Endothelial cell of umbilical vein (primary cell): ENCODE measurements at regions not wholly inside any gene's neighbourhood (a gene's known extent, or its start where the extent isn't known, plus 50 kb on each side); places are given as distances from the start of the nearest gene placed in this dataset.

Source experiments
- BruUV-seq: library from RNA; stranded (reverse); fragments of 400-500 nt; replicated peaks from 2 replicates; lab custom pipeline; 2021; lab: Mats Ljungman, UMichigan
- CTCF ChIA-PET: fragments of 300-600, 350-600 bp; sonication (Branson Sonifier 250); formaldehyde crosslinking; loops from one replicate; lab custom pipeline; 2021; ENCODE audit warnings: antibody characterized with exemption, inconsistent platforms; lab: Charles Lee
- POLR2A ChIA-PET: fragments of 300-600, 350-600 bp; sonication (Branson Sonifier 250); formaldehyde crosslinking; loops from one replicate; lab custom pipeline; 2021; ENCODE audit warnings: antibody characterized with exemption, inconsistent platforms; lab: Charles Lee
- DNase-seq: peaks from one replicate; pipeline ENCODE4 v3.0.0-alpha.2; 2011; ENCODE audit warnings: low read depth, low spot score
- FAIRE-seq: peaks from 2 replicates; lab custom pipeline; 2011; peaks lifted over from hg19 to GRCh38; lab: Jason Lieb, UNC
- H2AFZ ChIP-seq: 2 replicates; pipeline ENCODE4 v1.6.0; 2012; ENCODE audit warnings: low read depth, low read length, control low read depth, inconsistent platforms
- H3K27ac ChIP-seq: 2 replicates; pipeline ENCODE4 v1.5.1; 2011; ENCODE audit warnings: low read depth, mild to moderate bottlenecking, control low read depth, low read length, moderate library complexity; ENCODE audit not compliant: insufficient read depth
- H3K27me3 ChIP-seq, 2 experiments: 2 replicates each; pipeline versions ENCODE4 v1.6.0 to v1.6.1; 2011; ENCODE audit warnings: low read length in 2 of 2, mixed read lengths in 1 of 2; ENCODE audit not compliant: control insufficient read depth in 2 of 2, insufficient read depth in 2 of 2
- H3K36me3 ChIP-seq, 2 experiments: 2 replicates in 1 of 2; 3 replicates in 1 of 2; pipeline ENCODE4 v1.5.1; 2011; ENCODE audit warnings: low read length in 2 of 2, mild to moderate bottlenecking in 1 of 2, moderate library complexity in 1 of 2; ENCODE audit not compliant: control insufficient read depth in 2 of 2, insufficient read depth in 2 of 2; ENCODE audit errors: extremely low read depth in 1 of 2
- H3K4me1 ChIP-seq: 3 replicates; pipeline ENCODE4 v1.5.1; 2011; ENCODE audit warnings: mild to moderate bottlenecking, low read length; ENCODE audit not compliant: control insufficient read depth, insufficient read depth; ENCODE audit errors: extremely low read depth
- H3K4me2 ChIP-seq: 2 replicates; pipeline ENCODE4 v1.6.1; 2011; ENCODE audit warnings: low read length, control low read depth, mixed read lengths; ENCODE audit not compliant: insufficient read depth
- H3K4me3 ChIP-seq, 3 experiments: fragments of 200-600 bp in 1 of 3; sonication (generic), shearing (Covaris generic) in 1 of 3; replicated peaks in 1 of 3; 2 replicates each; pipeline ENCODE4 v1.5.1; 2011 to 2016; ENCODE audit warnings: control low read depth in 3 of 3, low read length in 3 of 3, mild to moderate bottlenecking in 2 of 3, inconsistent platforms in 1 of 3, low read depth in 1 of 3, moderate library complexity in 1 of 3; ENCODE audit not compliant: insufficient read depth in 1 of 3
- H3K79me2 ChIP-seq: 2 replicates; pipeline ENCODE4 v1.6.0; 2012; ENCODE audit warnings: low read length, inconsistent platforms; ENCODE audit not compliant: control insufficient read depth, insufficient read depth
- H3K9ac ChIP-seq: replicated peaks from 2 replicates; pipeline ENCODE3; 2011; ENCODE audit warnings: low read length, control low read depth; ENCODE audit not compliant: insufficient read depth; ENCODE audit errors: extremely low read depth
- H3K9me1 ChIP-seq: replicated peaks from 3 replicates; pipeline ENCODE4 v1.6.0; 2011; ENCODE audit warnings: mild to moderate bottlenecking, low read length; ENCODE audit not compliant: control insufficient read depth, insufficient read depth; ENCODE audit errors: extremely low read depth
- H3K9me3 ChIP-seq: replicated peaks from 2 replicates; pipeline ENCODE4 v1.5.1; 2012; ENCODE audit warnings: low read length, inconsistent platforms; ENCODE audit not compliant: control insufficient read depth, insufficient read depth
- H4K20me1 ChIP-seq: replicated peaks from 2 replicates; pipeline ENCODE3; 2011; ENCODE audit warnings: mild to moderate bottlenecking, low read length; ENCODE audit not compliant: control insufficient read depth, insufficient read depth; ENCODE audit errors: extremely low read depth
- EZH2 ChIP-seq: IDR thresholded peaks from 2 replicates; pipeline ENCODE4 v1.6.1; 2012; ENCODE audit warnings: borderline replicate concordance, low read depth, mild to moderate bottlenecking, moderate library complexity, low read length, inconsistent platforms; ENCODE audit not compliant: severe bottlenecking
- FOS ChIP-seq: IDR thresholded peaks from 2 replicates; pipeline ENCODE4 v1.6.1; 2011; ENCODE audit warnings: mild to moderate bottlenecking, low read length, moderate library complexity, borderline replicate concordance; ENCODE audit not compliant: insufficient read depth
- GATA2 ChIP-seq: IDR thresholded peaks from 2 replicates; pipeline ENCODE4 v1.7.0; 2011; ENCODE audit warnings: low read depth, mild to moderate bottlenecking, moderate library complexity, mixed read lengths, low read length; ENCODE audit not compliant: insufficient read length, insufficient read depth
- JUN ChIP-seq: IDR thresholded peaks from 2 replicates; pipeline ENCODE4 v1.6.1; 2011; ENCODE audit warnings: borderline replicate concordance, low read depth; ENCODE audit not compliant: insufficient read length, insufficient read depth
- MAX ChIP-seq: IDR thresholded peaks from 2 replicates; pipeline ENCODE4 v1.6.1; 2011; ENCODE audit not compliant: insufficient read depth, insufficient read length
- MYC ChIP-seq: IDR thresholded peaks from one replicate; pipeline ENCODE4 v1.6.1; 2011; ENCODE audit warnings: mild to moderate bottlenecking, low read depth, low read length
- POLR2A ChIP-seq: IDR thresholded peaks from 2 replicates; pipeline ENCODE4 v1.6.1; 2012; ENCODE audit warnings: low read depth, mild to moderate bottlenecking, control low read depth, low read length
- POLR2AphosphoS5 ChIP-seq: IDR thresholded peaks from 2 replicates; pipeline ENCODE4 v1.6.1; 2012; ENCODE audit warnings: low read depth, mild to moderate bottlenecking, control low read depth, low read length, moderate library complexity; ENCODE audit not compliant: insufficient read depth
- dilution Hi-C: fragments of 300-500 bp; cut with MboI; formaldehyde crosslinking; loops from one replicate; pipeline ENCODE4 v1.15.0; 2019; ENCODE audit warnings: low sequenced_read_pairs; ENCODE audit not compliant: extremely low pct_ligation_motif_present
- intact Hi-C: fragments of 100-400 bp; cut with micrococcal nuclease; formaldehyde crosslinking; loops from one replicate; pipeline ENCODE4 v1.10.0; 2022
- TF ChIP-seq, protein P1 (sequence below), 2 donors: IDR thresholded peaks; 1 replicate in 1 of 2; 2 replicates in 1 of 2; pipeline ENCODE4 v1.5.1; 2011; ENCODE audit warnings: low read length in 2 of 2, mild to moderate bottlenecking in 2 of 2, moderate library complexity in 2 of 2, control low read depth in 1 of 2, inconsistent platforms in 1 of 2, low read depth in 1 of 2; ENCODE audit not compliant: insufficient read depth in 1 of 2; ENCODE audit errors: extremely low read depth in 1 of 2

GRCh38 chr18:77872166-77872565, 622.5 kb downstream of the GALR1 start:
- H2AFZ ChIP-seq = no peak overlapping the region
- no peaks in the 10 kb centered on the region for H3K9me1 ChIP-seq
- BruUV-seq = no TSS peak
- H3K79me2 ChIP-seq = no peaks in the 10 kb centered on the region
- ChIA-PET POLR2A (no interaction called here), CTCF (no interaction called here)
- no peak overlapping the region for H3K27ac ChIP-seq
- no peak overlapping the region for H3K9ac ChIP-seq
- H4K20me1 ChIP-seq = no peaks in the 10 kb centered on the region
- no peaks in the 10 kb centered on the region for H3K4me1 ChIP-seq
- no peak overlapping the region for H3K4me2 ChIP-seq
- dilution Hi-C loops (no loop called here), intact Hi-C loops (no loop called here)
- H3K36me3 ChIP-seq = no peaks in the 10 kb centered on the region
- DNase-seq (no peak), FAIRE-seq (no peak)
- no peaks in the 10 kb centered on the region for H3K27me3 ChIP-seq
- peaks cover 2% of the 10 kb centered on the region for H3K9me3 ChIP-seq
- no peak overlapping the region for H3K4me3 ChIP-seq
- TF ChIP-seq POLR2AphosphoS5 (no peak), JUN (no peak), POLR2A (no peak), FOS (no peak), GATA2 (no peak), EZH2 (no peak), MYC (no peak), MAX (no peak)
- TF ChIP-seq, protein P1, sequence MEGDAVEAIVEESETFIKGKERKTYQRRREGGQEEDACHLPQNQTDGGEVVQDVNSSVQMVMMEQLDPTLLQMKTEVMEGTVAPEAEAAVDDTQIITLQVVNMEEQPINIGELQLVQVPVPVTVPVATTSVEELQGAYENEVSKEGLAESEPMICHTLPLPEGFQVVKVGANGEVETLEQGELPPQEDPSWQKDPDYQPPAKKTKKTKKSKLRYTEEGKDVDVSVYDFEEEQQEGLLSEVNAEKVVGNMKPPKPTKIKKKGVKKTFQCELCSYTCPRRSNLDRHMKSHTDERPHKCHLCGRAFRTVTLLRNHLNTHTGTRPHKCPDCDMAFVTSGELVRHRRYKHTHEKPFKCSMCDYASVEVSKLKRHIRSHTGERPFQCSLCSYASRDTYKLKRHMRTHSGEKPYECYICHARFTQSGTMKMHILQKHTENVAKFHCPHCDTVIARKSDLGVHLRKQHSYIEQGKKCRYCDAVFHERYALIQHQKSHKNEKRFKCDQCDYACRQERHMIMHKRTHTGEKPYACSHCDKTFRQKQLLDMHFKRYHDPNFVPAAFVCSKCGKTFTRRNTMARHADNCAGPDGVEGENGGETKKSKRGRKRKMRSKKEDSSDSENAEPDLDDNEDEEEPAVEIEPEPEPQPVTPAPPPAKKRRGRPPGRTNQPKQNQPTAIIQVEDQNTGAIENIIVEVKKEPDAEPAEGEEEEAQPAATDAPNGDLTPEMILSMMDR (IDR thresholded peaks at IDR 0.05; ENCODE audit: extremely low read depth in 1 of 2, insufficient read depth in 1 of 2, low read depth in 1 of 2, low read length in 2 of 2) = no peak
